GM12872 (cell line): ENCODE measurements at regions not wholly inside any gene's neighbourhood (a gene's known extent, or its start where the extent isn't known, plus 50 kb on each side); places are given as distances from the start of the nearest gene placed in this dataset.

Experiments
- TF ChIP-seq, protein P1 (sequence below): IDR thresholded peaks from 3 replicates; pipeline ENCODE4 v1.5.1; 2011; ENCODE audit warnings: low read depth, mild to moderate bottlenecking, low read length, moderate library complexity; ENCODE audit not compliant: insufficient read depth

DNA sequence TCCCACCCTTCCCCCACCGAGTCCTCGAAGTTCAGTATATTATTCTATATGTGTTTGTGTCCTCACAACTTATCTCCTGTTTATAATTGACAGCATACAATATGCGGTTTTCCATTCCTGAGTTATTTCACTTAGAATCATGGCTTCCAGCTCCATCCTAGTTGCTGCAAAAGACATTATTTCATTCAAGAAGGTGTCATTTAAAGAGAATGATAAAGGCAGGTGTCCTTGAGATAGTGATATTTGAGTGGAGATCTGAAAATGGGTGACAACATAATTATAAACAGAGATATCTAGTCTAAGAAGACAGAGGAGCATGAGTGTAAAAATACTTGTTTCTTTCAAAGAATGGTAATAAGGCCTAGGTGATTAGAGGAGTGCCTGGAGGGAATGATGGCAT is 876.8 kb downstream of the SLC6A15 start:
- TF ChIP-seq, protein P1, sequence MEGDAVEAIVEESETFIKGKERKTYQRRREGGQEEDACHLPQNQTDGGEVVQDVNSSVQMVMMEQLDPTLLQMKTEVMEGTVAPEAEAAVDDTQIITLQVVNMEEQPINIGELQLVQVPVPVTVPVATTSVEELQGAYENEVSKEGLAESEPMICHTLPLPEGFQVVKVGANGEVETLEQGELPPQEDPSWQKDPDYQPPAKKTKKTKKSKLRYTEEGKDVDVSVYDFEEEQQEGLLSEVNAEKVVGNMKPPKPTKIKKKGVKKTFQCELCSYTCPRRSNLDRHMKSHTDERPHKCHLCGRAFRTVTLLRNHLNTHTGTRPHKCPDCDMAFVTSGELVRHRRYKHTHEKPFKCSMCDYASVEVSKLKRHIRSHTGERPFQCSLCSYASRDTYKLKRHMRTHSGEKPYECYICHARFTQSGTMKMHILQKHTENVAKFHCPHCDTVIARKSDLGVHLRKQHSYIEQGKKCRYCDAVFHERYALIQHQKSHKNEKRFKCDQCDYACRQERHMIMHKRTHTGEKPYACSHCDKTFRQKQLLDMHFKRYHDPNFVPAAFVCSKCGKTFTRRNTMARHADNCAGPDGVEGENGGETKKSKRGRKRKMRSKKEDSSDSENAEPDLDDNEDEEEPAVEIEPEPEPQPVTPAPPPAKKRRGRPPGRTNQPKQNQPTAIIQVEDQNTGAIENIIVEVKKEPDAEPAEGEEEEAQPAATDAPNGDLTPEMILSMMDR = no peak

GRCh38 chr12:84034871-84035270 is 877.7 kb downstream of the SLC6A15 start:
- TF ChIP-seq, protein P1 = no peak

DNA sequence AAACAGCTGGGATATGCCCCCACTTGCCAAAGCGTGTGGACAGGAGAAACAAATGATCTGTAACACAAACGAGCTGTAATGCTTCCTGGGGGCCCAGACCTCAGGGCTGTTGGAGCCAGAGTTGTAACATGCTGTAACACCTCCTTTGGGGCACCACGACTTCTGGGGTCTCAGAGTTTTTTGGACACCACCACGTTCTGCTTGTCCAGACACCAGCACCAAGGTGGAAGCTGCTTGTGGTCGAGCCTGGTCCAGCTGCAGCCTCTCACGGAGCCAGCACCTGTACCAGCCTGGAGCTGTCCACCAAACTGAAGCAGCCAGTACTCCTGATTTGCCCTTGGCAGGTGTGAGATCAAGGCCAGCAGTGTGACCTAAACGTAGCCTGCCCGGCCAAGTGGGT is 879.4 kb downstream of the SLC6A15 start:
- TF ChIP-seq, protein P1 = no peak

DNA sequence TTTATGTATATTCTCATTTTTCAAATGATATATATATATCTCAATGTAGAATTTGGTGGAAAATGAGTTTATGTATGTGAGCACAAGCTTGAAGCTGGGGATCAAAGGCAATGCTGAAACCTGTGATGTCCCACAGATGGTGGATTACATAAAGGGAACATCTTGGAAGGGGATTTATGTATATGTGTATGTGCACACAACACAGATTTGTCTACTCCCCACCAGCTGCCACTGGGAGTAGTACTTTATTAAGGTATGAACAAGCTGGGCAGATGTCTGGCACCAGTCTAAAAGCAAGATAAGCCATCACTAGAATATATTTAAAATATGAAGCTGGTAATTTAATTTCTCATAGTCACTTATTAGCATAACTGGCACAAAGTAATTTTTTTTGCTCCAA is 895.6 kb downstream of the SLC6A15 start:
- TF ChIP-seq, protein P1 = no peak

- TF ChIP-seq, protein P1 = no peak
These were observed 915.2 kb downstream of the SLC6A15 start for GRCh38 chr12:83997423-83997822.

GRCh38 chr12:83996671-83997070 is 915.9 kb downstream of the SLC6A15 start:
- TF ChIP-seq, protein P1 = no peak

DNA sequence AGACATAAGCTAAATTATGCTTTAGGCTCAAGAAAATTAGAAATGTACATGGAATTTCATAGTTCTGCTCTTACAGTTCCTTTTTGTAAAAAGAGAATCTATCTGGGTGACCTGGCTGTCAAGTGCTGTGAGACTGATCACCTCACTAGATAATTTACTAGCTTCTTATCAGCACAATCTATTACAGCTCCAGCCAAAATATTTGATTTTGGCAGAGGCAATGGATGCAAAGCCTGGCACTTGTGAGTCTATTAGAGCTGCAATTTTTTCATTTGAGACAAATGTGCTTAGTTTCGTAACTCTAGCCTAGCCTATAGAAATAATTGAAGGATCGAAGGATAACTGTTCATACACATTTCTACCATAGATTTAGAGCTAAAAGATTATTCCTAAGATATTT is 927.5 kb downstream of the SLC6A15 start:
- TF ChIP-seq, protein P1 = no peak

GRCh38 chr12:83980398-83980797 is 932.2 kb downstream of the SLC6A15 start:
- TF ChIP-seq, protein P1 = no peak
